HepG2 (cell line): ENCODE measurements at regions not wholly inside any gene's neighbourhood (a gene's known extent, or its start where the extent isn't known, plus 50 kb on each side); places are given as distances from the start of the nearest gene placed in this dataset.

Experiments used
- ATAC-seq: fragments of 200-7000 bp; cut with Tn5 transposase; 3 replicates; pipeline ENCODE4 v1.9.1; 2020; ENCODE audit warnings: mild to moderate bottlenecking, moderate library complexity
- BruUV-seq: library from RNA; stranded (reverse); fragments of 400-500 nt; replicated peaks from 2 replicates; lab custom pipeline; 2021; lab: Mats Ljungman, UMichigan
- CTCF ChIA-PET: fragments of 300-600 bp; formaldehyde crosslinking; extraction: SDS; loops from one replicate; lab custom pipeline; 2021; ENCODE audit warnings: low total read pairs, inconsistent platforms, low intra/inter-chr PET ratio; lab: Yijun Ruan, JAX
- POLR2A ChIA-PET: fragments of 350-600 bp; sonication (Branson Sonifier 250); formaldehyde crosslinking; loops from one replicate; lab custom pipeline; 2020; ENCODE audit warnings: antibody characterized with exemption, inconsistent platforms; lab: Yijun Ruan, JAX
- DNase-seq: peaks from one replicate; pipeline ENCODE4 v3.0.0-alpha.2; 2015; ENCODE audit warnings: low spot score
- FAIRE-seq: peaks from 3 replicates; lab custom pipeline; 2011; peaks lifted over from hg19 to GRCh38; lab: Jason Lieb, UNC
- H2AFZ ChIP-seq: one replicate; pipeline ENCODE4 v1.6.1; 2011; ENCODE audit warnings: low read length, inconsistent platforms
- H3K27ac ChIP-seq: fragments of 300-600 bp; 3 replicates; pipeline ENCODE4 v1.8.0; 2011; ENCODE audit warnings: mixed run types, mild to moderate bottlenecking, mixed read lengths, low read length, inconsistent platforms; ENCODE audit not compliant: insufficient read depth; ENCODE audit errors: extremely low read length
- H3K27me3 ChIP-seq, 2 experiments: fragments of 200-600 bp in 1 of 2; 2 replicates in 1 of 2; 3 replicates in 1 of 2; pipeline versions ENCODE4 v1.6.0 to v1.8.0; 2011; ENCODE audit warnings: low read length in 2 of 2, mild to moderate bottlenecking in 2 of 2, moderate library complexity in 2 of 2, inconsistent platforms in 1 of 2; ENCODE audit not compliant: insufficient read depth in 2 of 2, control insufficient read depth in 1 of 2
- H3K36me3 ChIP-seq, 2 experiments: fragments of 200-600 bp in 1 of 2; replicated peaks in 1 of 2; 2 replicates in 1 of 2; 3 replicates in 1 of 2; pipeline versions ENCODE4 v1.5.1 to v1.8.0; 2011; ENCODE audit warnings: low read length in 2 of 2, inconsistent platforms in 1 of 2; ENCODE audit not compliant: insufficient read depth in 2 of 2, control insufficient read depth in 1 of 2
- H3K4me1 ChIP-seq: 2 replicates; pipeline ENCODE4 v1.5.1; 2012; ENCODE audit warnings: low read length, inconsistent platforms; ENCODE audit not compliant: insufficient read depth
- H3K4me2 ChIP-seq: 2 replicates; pipeline ENCODE4 v1.6.0; 2011; ENCODE audit warnings: low read depth, low read length, inconsistent platforms
- H3K4me3 ChIP-seq, 3 experiments: fragments of 200-600 bp in 1 of 3; sonication (generic), shearing (Covaris generic) in 1 of 3; replicated peaks in 1 of 3; 2 replicates each; pipeline ENCODE4 v1.5.1; 2011 to 2016; ENCODE audit warnings: low read length in 3 of 3, inconsistent platforms in 2 of 3, low read depth in 2 of 3, mild to moderate bottlenecking in 2 of 3, control low read depth in 1 of 3, mixed read lengths in 1 of 3; ENCODE audit not compliant: insufficient read depth in 1 of 3
- H3K79me2 ChIP-seq: one replicate; pipeline ENCODE4 v1.6.1; 2011; ENCODE audit warnings: low read length, inconsistent platforms; ENCODE audit not compliant: insufficient read depth
- H3K9ac ChIP-seq: 2 replicates; pipeline ENCODE4 v1.6.0; 2011; ENCODE audit warnings: mild to moderate bottlenecking, low read depth, low read length, inconsistent platforms; ENCODE audit not compliant: insufficient read depth
- H3K9me3 ChIP-seq: 2 replicates; pipeline ENCODE4 v1.5.1; 2012; ENCODE audit warnings: mild to moderate bottlenecking, low read length
- H4K20me1 ChIP-seq: 2 replicates; pipeline ENCODE4 v1.6.0; 2011; ENCODE audit warnings: inconsistent platforms, mild to moderate bottlenecking, low read length, moderate library complexity; ENCODE audit not compliant: insufficient read depth
- ATF3 ChIP-seq: sonication (generic); formaldehyde crosslinking; IDR thresholded peaks from 2 replicates; pipeline ENCODE4 v1.4.0; 2020; ENCODE audit warnings: missing genetic modification reagents
- KDM4B ChIP-seq: sonication (generic); formaldehyde crosslinking; IDR thresholded peaks from 2 replicates; pipeline ENCODE4 v1.4.0; 2020; ENCODE audit warnings: missing genetic modification reagents
- MAFK ChIP-seq, 2 experiments: IDR thresholded peaks in 1 of 2; conservative IDR thresholded peaks in 1 of 2; 2 replicates each; pipeline ENCODE4 v1.6.1; 2011; ENCODE audit warnings: improper control_type of control experiment in 2 of 2, low read length in 2 of 2
- MBD4 ChIP-seq: IDR thresholded peaks from 2 replicates; pipeline ENCODE4 v1.6.1; 2012; ENCODE audit warnings: low read length, inconsistent platforms, borderline replicate concordance
- PRPF4 ChIP-seq: fragments of 200-400 bp; formaldehyde crosslinking; IDR thresholded peaks from 2 replicates; pipeline ENCODE4 v1.6.1; 2016; ENCODE audit warnings: low read length, low read depth; ENCODE audit not compliant: poor library complexity, severe bottlenecking
- SMYD3 ChIP-seq: sonication (generic); formaldehyde crosslinking; IDR thresholded peaks from 2 replicates; pipeline ENCODE4 v1.8.1; 2023; ENCODE audit warnings: mild to moderate bottlenecking, missing genetic modification reagents
- TP53 ChIP-seq: sonication (generic); formaldehyde crosslinking; conservative IDR thresholded peaks from 2 replicates; pipeline ENCODE4 v1.4.0; 2020; ENCODE audit warnings: missing genetic modification reagents
- U2AF2 ChIP-seq: fragments of 200-400 bp; formaldehyde crosslinking; IDR thresholded peaks from 2 replicates; pipeline ENCODE4 v1.6.1; 2017; ENCODE audit warnings: low read depth, mild to moderate bottlenecking, low read length
- ZBTB7B ChIP-seq: sonication (generic); formaldehyde crosslinking; IDR thresholded peaks from 2 replicates; pipeline ENCODE4 v1.4.0; 2020; ENCODE audit warnings: missing genetic modification reagents
- ZNF331 ChIP-seq: sonication (generic); formaldehyde crosslinking; IDR thresholded peaks from 2 replicates; pipeline ENCODE4 v1.4.0; 2020; ENCODE audit warnings: missing genetic modification reagents
- ZNF343 ChIP-seq: sonication (generic); formaldehyde crosslinking; IDR thresholded peaks from 2 replicates; pipeline ENCODE4 v1.4.0; 2020; ENCODE audit warnings: mild to moderate bottlenecking, missing genetic modification reagents
- WGBS: methylation state at CpG from one replicate; pipeline ENCODE4 v1.1.6; 2017; ENCODE audit warnings: low lambda C conversion rate; 5-methylcytosine and 5-hydroxymethylcytosine counted together
- in situ Hi-C: cut with HindIII; loops from 2 replicates; pipeline ENCODE4 v1.10.0; 2017; ENCODE audit warnings: low pct_unique_long_range_greater_than_20kb; ENCODE audit not compliant: extremely low pct_ligation_motif_present
- intact Hi-C: fragments of 100-400 bp; cut with micrococcal nuclease; formaldehyde crosslinking; loops from one replicate; pipeline ENCODE4 v1.10.0; 2022; ENCODE audit not compliant: unreplicated experiment
- TF ChIP-seq, protein P1 (sequence below): sonication (generic); formaldehyde crosslinking; IDR thresholded peaks from 2 replicates; pipeline ENCODE4 v1.5.0; 2020; ENCODE audit warnings: missing genetic modification reagents

DNA sequence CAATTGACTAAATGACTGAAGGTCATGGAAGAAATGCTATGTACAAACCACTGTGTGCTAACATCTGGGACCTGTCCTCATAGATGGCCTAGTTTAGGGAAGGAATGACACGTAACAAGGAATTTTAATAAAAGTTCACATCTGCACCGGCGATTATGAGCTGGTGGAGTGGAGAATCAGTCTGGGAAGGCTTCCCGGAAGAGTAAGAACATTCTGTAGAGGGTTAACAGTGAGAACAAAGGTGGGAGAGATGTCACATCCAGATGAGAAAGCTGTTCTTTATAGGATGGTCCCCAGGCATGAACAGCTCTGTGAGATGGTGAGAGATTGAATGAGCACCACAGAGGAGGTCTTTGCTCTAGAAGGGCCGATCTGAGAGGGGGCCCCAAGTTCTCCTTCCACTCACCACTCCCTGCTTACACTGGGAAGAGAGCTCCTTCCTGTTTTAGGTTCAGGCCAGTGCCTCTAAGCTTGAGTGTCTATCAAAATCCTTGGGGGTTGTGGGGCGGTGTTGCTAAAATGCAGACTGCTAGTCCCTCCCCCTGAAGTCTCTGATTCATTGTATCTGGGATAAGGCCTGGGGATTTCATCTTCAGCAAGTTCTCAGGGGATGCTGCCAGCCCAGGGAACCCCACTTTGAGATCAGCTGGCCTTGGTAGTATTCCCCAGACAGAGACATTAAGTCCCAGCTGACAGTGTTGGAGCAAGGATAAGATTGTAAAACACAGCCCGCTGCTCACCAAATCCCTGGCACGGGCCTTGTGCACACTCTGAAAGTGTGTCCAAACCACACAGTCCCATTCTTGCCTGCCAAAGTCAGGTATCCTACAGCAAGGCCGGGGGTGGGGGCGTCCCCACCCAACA lies 294.7 kb upstream of the MAF start:
- POLR2A ChIA-PET: no interaction called here
- no peak for ATAC-seq
- Histone ChIP-seq H3K4me1 (peaks cover 47% of the 10 kb centered on the region), H3K36me3 (no peaks in the 10 kb centered on the region), H3K4me2 (no peak overlapping the region), H3K27ac (no peak overlapping the region), H3K9me3 (no peaks in the 10 kb centered on the region), H3K27me3 (no peaks in the 10 kb centered on the region; a peak in 1 of 5 replicates), H3K79me2 (no peaks in the 10 kb centered on the region), H3K4me3 (no peak overlapping the region), H3K9ac (no peak overlapping the region), H2AFZ (no peak overlapping the region), H4K20me1 (no peaks in the 10 kb centered on the region)
- no peak for FAIRE-seq
- CTCF ChIA-PET: no interaction called here
- TF ChIP-seq ZNF331 (CRISPR knock-in tag) (no peak), U2AF2 (no peak)
- in situ Hi-C loops: no loop called here
- no peak for DNase-seq
- BruUV-seq: no TSS peak
- intact Hi-C loops: no loop called here
- 90% methylated on average over 9 of the region's 10 CpGs for WGBS

GRCh38 chr16:79893445-79893844 lies 292.9 kb upstream of the MAF start:
- BruUV-seq: no TSS peak
- H3K9ac ChIP-seq: no peak overlapping the region
- no peak for DNase-seq
- H3K36me3 ChIP-seq: no peaks in the 10 kb centered on the region
- no peak overlapping the region for H3K4me3 ChIP-seq
- in situ Hi-C loops: no loop called here
- ChIA-PET CTCF (no interaction called here), POLR2A (no interaction called here)
- 19% methylated on average over 3 of the region's 3 CpGs for WGBS
- H3K4me2 ChIP-seq: no peak overlapping the region
- H3K27ac ChIP-seq: no peak overlapping the region
- FAIRE-seq: no peak
- H2AFZ ChIP-seq: no peak overlapping the region
- no peak for ATAC-seq
- no peaks in the 10 kb centered on the region for H4K20me1 ChIP-seq
- H3K27me3 ChIP-seq: no peaks in the 10 kb centered on the region; a peak in 1 of 5 replicates
- intact Hi-C loops: no loop called here
- no peak for TF ChIP-seq PRPF4
- TF ChIP-seq MBD4: no peak
- TF ChIP-seq SMYD3 (CRISPR knock-in tag): no peak
- TF ChIP-seq, protein P1, sequence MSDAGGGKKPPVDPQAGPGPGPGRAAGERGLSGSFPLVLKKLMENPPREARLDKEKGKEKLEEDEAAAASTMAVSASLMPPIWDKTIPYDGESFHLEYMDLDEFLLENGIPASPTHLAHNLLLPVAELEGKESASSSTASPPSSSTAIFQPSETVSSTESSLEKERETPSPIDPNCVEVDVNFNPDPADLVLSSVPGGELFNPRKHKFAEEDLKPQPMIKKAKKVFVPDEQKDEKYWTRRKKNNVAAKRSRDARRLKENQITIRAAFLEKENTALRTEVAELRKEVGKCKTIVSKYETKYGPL (CRISPR knock-in tag): no peak
- TF ChIP-seq TP53 (CRISPR knock-in tag): no peak
- TF ChIP-seq ZBTB7B: no peak
- no peak for TF ChIP-seq KDM4B
- TF ChIP-seq ZNF343 (CRISPR knock-in tag): no peak
- TF ChIP-seq MAFK (conservative IDR thresholded peaks at IDR 0.05 in 1 of 2, IDR thresholded peaks at IDR 0.05 in 1 of 2; ENCODE audit: low read length in 2 of 2): no peak
- no peak for TF ChIP-seq ATF3 (CRISPR knock-in tag)
- no peaks in the 10 kb centered on the region for H3K79me2 ChIP-seq
- peaks cover 29% of the 10 kb centered on the region for H3K4me1 ChIP-seq
- H3K9me3 ChIP-seq: no peaks in the 10 kb centered on the region
